ENCODE measurements at regions not wholly inside any gene's neighbourhood (a gene's known extent, or its start where the extent isn't known, plus 50 kb on each side); places are given as distances from the start of the nearest gene placed in this dataset.
A peak's percentile ranks its signal among the peaks of the same experiment; 100 is the strongest.

- Histone ChIP-seq H3K79me2 (ENCODE audit: insufficient read depth) (no peaks in the 10 kb centered on the region), H4K20me1 (ENCODE audit: insufficient read depth) (no peaks in the 10 kb centered on the region), H3K36me3 (ENCODE audit: low read depth) (no peaks in the 10 kb centered on the region), H3F3A (ENCODE audit: insufficient read depth) (no peaks in the 10 kb centered on the region), H3K27me3 (replicated peaks; ENCODE audit: insufficient read depth) (0 out of 2 replicates have a peak, but pooled peaks cover 4% of the 10 kb centered on the region), H3K9me2 (ENCODE audit: insufficient read depth) (no peaks in the 10 kb centered on the region), H3K4me2 (ENCODE audit: unreplicated experiment) (no peak overlapping the region), H3K27ac (no peak overlapping the region), H2AFZ (no peak overlapping the region), H3K9ac (no peak overlapping the region), H3K9me3 (ENCODE audit: low read depth) (no peaks in the 10 kb centered on the region), H3K4me1 (ENCODE audit: insufficient read depth) (no peaks in the 10 kb centered on the region), H3K4me3 (no peak overlapping the region)
- TF ChIP-seq EZH2 (IDR thresholded peaks at IDR 0.05; ENCODE audit: insufficient read depth, poor library complexity, severe bottlenecking) (no peak), EZH2phosphoT487 (IDR thresholded peaks at IDR 0.05; ENCODE audit: insufficient read depth, low read depth) (no peak)
- 51 to 53% methylated on average over 14 of the region's 14 CpGs for WGBS, 2 experiments (ENCODE audit: low coverage in 1 of 2, low lambda C conversion rate in 2 of 2, missing lambda C conversion rate in 2 of 2)
- DNase-seq, result no peak
- in situ Hi-C loops (cut with MboI), result no loop called here
Observed at GRCh38 chr17:34837876-34838478, 123.3 kb downstream of the CCT6B start.

GRCh38 chr17:34832376-34832775 lies 128.9 kb downstream of the CCT6B start:
- no peaks in the 10 kb centered on the region for H3K9me2 ChIP-seq (ENCODE audit: insufficient read depth)
- H3K36me3 ChIP-seq (ENCODE audit: low read depth), result no peaks in the 10 kb centered on the region
- no peak overlapping the region for H3K9ac ChIP-seq
- in situ Hi-C loops (cut with MboI), result no loop called here
- peaks cover 4% of the 10 kb centered on the region; the same call in 1 of the 2 replicates for H3K27me3 ChIP-seq (replicated peaks; ENCODE audit: insufficient read depth)
- no peak for TF ChIP-seq EZH2phosphoT487 (IDR thresholded peaks at IDR 0.05; ENCODE audit: insufficient read depth, low read depth)
- no peak for TF ChIP-seq EZH2 (IDR thresholded peaks at IDR 0.05; ENCODE audit: insufficient read depth, poor library complexity, severe bottlenecking)
- no peaks in the 10 kb centered on the region for H3F3A ChIP-seq (ENCODE audit: insufficient read depth)
- no peaks in the 10 kb centered on the region for H3K4me1 ChIP-seq (ENCODE audit: insufficient read depth)
- H2AFZ ChIP-seq, result no peak overlapping the region
- no peak overlapping the region for H3K4me3 ChIP-seq
- no peak for DNase-seq
- no peaks in the 10 kb centered on the region for H3K79me2 ChIP-seq (ENCODE audit: insufficient read depth)
- no peaks in the 10 kb centered on the region for H4K20me1 ChIP-seq (ENCODE audit: insufficient read depth)
- H3K9me3 ChIP-seq (ENCODE audit: low read depth), result no peaks in the 10 kb centered on the region
- no peak overlapping the region for H3K4me2 ChIP-seq (ENCODE audit: unreplicated experiment)
- WGBS, 2 experiments (ENCODE audit: low coverage in 1 of 2, low lambda C conversion rate in 2 of 2, missing lambda C conversion rate in 2 of 2), result 6% methylated on average over 4 of the region's 4 CpGs
- H3K27ac ChIP-seq, result no peak overlapping the region

GRCh38 chr17:34827008-34827407 lies 134.3 kb downstream of the CCT6B start:
- H3K4me3 ChIP-seq, result no peak overlapping the region
- no peaks in the 10 kb centered on the region for H3K79me2 ChIP-seq (ENCODE audit: insufficient read depth)
- H3K36me3 ChIP-seq (ENCODE audit: low read depth), result no peaks in the 10 kb centered on the region
- 29 to 56% methylated on average over 3 of the region's 3 CpGs for WGBS, 2 experiments (ENCODE audit: low coverage in 1 of 2, low lambda C conversion rate in 2 of 2, missing lambda C conversion rate in 2 of 2)
- H2AFZ ChIP-seq, result no peak overlapping the region
- in situ Hi-C loops (cut with MboI), result no loop called here
- H3F3A ChIP-seq (ENCODE audit: insufficient read depth), result no peaks in the 10 kb centered on the region
- H3K27ac ChIP-seq, result no peak overlapping the region
- H3K9ac ChIP-seq, result no peak overlapping the region
- DNase-seq, result no peak
- no peaks in the 10 kb centered on the region for H3K9me3 ChIP-seq (ENCODE audit: low read depth)
- no peaks in the 10 kb centered on the region; the same call in 1 of the 2 replicates for H3K27me3 ChIP-seq (replicated peaks; ENCODE audit: insufficient read depth)
- H4K20me1 ChIP-seq (ENCODE audit: insufficient read depth), result no peaks in the 10 kb centered on the region
- no peak for TF ChIP-seq EZH2phosphoT487 (IDR thresholded peaks at IDR 0.05; ENCODE audit: insufficient read depth, low read depth)
- TF ChIP-seq EZH2 (IDR thresholded peaks at IDR 0.05; ENCODE audit: insufficient read depth, poor library complexity, severe bottlenecking), result no peak
- H3K4me1 ChIP-seq (ENCODE audit: insufficient read depth), result no peaks in the 10 kb centered on the region
- H3K9me2 ChIP-seq (ENCODE audit: insufficient read depth), result no peaks in the 10 kb centered on the region
- H3K4me2 ChIP-seq (ENCODE audit: unreplicated experiment), result no peak overlapping the region

- Histone ChIP-seq H3K4me1 (ENCODE audit: insufficient read depth) (no peaks in the 10 kb centered on the region), H3F3A (ENCODE audit: insufficient read depth) (no peaks in the 10 kb centered on the region), H3K27me3 (replicated peaks; ENCODE audit: insufficient read depth) (no peaks in the 10 kb centered on the region; the same call in 1 of the 2 replicates), H3K79me2 (ENCODE audit: insufficient read depth) (no peaks in the 10 kb centered on the region), H4K20me1 (ENCODE audit: insufficient read depth) (no peaks in the 10 kb centered on the region), H3K27ac (no peak overlapping the region), H3K9me2 (ENCODE audit: insufficient read depth) (no peaks in the 10 kb centered on the region), H3K4me2 (ENCODE audit: unreplicated experiment) (no peak overlapping the region), H3K9ac (no peak overlapping the region), H3K9me3 (ENCODE audit: low read depth) (no peaks in the 10 kb centered on the region), H3K36me3 (ENCODE audit: low read depth) (no peaks in the 10 kb centered on the region), H3K4me3 (no peak overlapping the region), H2AFZ (no peak overlapping the region)
- in situ Hi-C loops (cut with MboI), result no loop called here
- TF ChIP-seq EZH2 (IDR thresholded peaks at IDR 0.05; ENCODE audit: insufficient read depth, poor library complexity, severe bottlenecking) (no peak), EZH2phosphoT487 (IDR thresholded peaks at IDR 0.05; ENCODE audit: insufficient read depth, low read depth) (no peak)
- peak; percentile 41 for DNase-seq
- WGBS, 2 experiments (ENCODE audit: low coverage in 1 of 2, low lambda C conversion rate in 2 of 2, missing lambda C conversion rate in 2 of 2), result 19 to 25% methylated on average over 4 of the region's 4 CpGs
Observed at GRCh38 chr17:34826332-34826731, 134.9 kb downstream of the CCT6B start.
